ENCODE measurements at regions not wholly inside any gene's neighbourhood (a gene's known extent, or its start where the extent isn't known, plus 50 kb on each side); places are given as distances from the start of the nearest gene placed in this dataset.
"Not testable (repeated sequence)": the region's sequence is repeated elsewhere in the genome, so short reads cannot be mapped to it uniquely, and the experiment has no call there.

- H3K27ac ChIP-seq (ENCODE audit: low read depth in 1 of 2, low read length in 2 of 2); H3K27me3 Mint-ChIP-seq; H3K9me3 Mint-ChIP-seq; H3K4me1 Mint-ChIP-seq (ENCODE audit: low read depth); DNase-seq; intact Hi-C loops (cut with DNase I, micrococcal nuclease); H3K4me1 ChIP-seq (ENCODE audit: insufficient read depth, low read length); ATAC-seq (ENCODE audit: poor library complexity); POLR2A ChIA-PET; H3K4me3 ChIP-seq (ENCODE audit: low read length); H3K9me3 ChIP-seq (ENCODE audit: control insufficient read depth in 1 of 2, insufficient read depth in 1 of 2, low read length in 2 of 2); H3K36me3 Mint-ChIP-seq (ENCODE audit: low read depth); H3K4me3 Mint-ChIP-seq; H3K27me3 ChIP-seq (ENCODE audit: control insufficient read depth in 1 of 2, insufficient read depth in 2 of 2, low read length in 2 of 2); H3K36me3 ChIP-seq (ENCODE audit: insufficient read depth, low read length); H3K27ac Mint-ChIP-seq: not testable (repeated sequence)
- CTCF ChIA-PET, result interaction anchor here (0.7 kb wide), 1 partner anchor 22 kb away, joined by 3 read pairs; no protein-coding TSS in a partner anchor
Observed at GRCh38 chr7:135872861-135873260, 104.3 kb downstream of the MTPN start.

DNA sequence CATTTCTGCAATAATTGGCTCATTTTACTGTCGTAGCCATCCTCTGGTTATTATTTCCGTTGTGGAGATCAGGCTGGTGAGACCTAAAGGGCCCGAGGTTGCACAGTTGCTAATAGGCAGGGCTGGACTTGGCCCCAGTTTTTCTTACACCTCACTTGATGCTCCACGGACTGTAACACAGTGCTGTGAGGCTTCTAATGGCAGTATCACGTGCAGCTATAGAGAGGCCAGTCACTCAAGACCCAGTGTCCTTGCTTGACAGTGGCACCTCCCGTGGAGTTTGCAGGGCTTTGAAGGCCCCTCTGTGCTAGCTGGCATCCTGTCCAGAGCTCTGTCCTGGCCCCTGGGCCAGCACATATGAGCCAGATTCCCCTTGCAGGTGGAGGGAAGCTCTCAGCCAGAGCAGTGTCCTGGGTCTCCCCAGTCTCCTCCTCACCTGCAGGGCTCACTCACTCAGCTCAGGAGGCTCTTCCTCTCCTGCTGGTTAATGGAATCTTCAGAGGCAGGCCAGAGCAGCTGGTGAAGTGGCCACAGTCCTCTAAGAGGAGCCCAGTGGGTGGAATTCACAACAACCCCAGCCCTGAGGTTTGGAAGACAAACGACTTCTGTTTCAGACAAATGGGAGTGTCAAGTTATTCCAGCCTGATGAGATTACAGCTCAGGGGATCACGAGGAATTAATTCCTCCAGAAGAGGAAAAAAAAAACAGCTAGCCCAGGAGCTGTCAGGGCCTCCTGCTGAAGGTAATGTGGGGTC, 114.2 kb upstream of the FAM180A start:
- intact Hi-C loops (cut with DNase I, micrococcal nuclease), result no loop called here
- Histone ChIP-seq H3K4me1 (ENCODE audit: insufficient read depth, low read length) (no peaks in the 10 kb centered on the region), H3K9me3 (ENCODE audit: control insufficient read depth in 1 of 2, insufficient read depth in 1 of 2, low read length in 2 of 2) (peaks cover 0 to 18% of the 10 kb centered on the region in 2 experiments), H3K4me3 (ENCODE audit: low read length) (no peak overlapping the region), H3K36me3 (ENCODE audit: insufficient read depth, low read length) (no peaks in the 10 kb centered on the region), H3K27me3 (ENCODE audit: control insufficient read depth in 1 of 2, insufficient read depth in 2 of 2, low read length in 2 of 2) (no peaks in the 10 kb centered on the region), H3K27ac (ENCODE audit: low read depth in 1 of 2, low read length in 2 of 2) (no peak overlapping the region)
- ChIA-PET CTCF (no interaction called here), POLR2A (no interaction called here)
- TF ChIP-seq, protein P1, sequence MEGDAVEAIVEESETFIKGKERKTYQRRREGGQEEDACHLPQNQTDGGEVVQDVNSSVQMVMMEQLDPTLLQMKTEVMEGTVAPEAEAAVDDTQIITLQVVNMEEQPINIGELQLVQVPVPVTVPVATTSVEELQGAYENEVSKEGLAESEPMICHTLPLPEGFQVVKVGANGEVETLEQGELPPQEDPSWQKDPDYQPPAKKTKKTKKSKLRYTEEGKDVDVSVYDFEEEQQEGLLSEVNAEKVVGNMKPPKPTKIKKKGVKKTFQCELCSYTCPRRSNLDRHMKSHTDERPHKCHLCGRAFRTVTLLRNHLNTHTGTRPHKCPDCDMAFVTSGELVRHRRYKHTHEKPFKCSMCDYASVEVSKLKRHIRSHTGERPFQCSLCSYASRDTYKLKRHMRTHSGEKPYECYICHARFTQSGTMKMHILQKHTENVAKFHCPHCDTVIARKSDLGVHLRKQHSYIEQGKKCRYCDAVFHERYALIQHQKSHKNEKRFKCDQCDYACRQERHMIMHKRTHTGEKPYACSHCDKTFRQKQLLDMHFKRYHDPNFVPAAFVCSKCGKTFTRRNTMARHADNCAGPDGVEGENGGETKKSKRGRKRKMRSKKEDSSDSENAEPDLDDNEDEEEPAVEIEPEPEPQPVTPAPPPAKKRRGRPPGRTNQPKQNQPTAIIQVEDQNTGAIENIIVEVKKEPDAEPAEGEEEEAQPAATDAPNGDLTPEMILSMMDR (IDR thresholded peaks at IDR 0.05), result no peak
- H3K36me3 Mint-ChIP-seq (ENCODE audit: low read depth), result no peaks in the 10 kb centered on the region
- H3K4me1 Mint-ChIP-seq (ENCODE audit: low read depth), result no peaks in the 10 kb centered on the region
- no peaks in the 10 kb centered on the region for H3K27me3 Mint-ChIP-seq
- DNase-seq (no peak), ATAC-seq (ENCODE audit: poor library complexity) (no peak)
- no peak overlapping the region for H3K27ac Mint-ChIP-seq
- H3K9me3 Mint-ChIP-seq, result no peaks in the 10 kb centered on the region
- H3K4me3 Mint-ChIP-seq, result no peak overlapping the region

DNA sequence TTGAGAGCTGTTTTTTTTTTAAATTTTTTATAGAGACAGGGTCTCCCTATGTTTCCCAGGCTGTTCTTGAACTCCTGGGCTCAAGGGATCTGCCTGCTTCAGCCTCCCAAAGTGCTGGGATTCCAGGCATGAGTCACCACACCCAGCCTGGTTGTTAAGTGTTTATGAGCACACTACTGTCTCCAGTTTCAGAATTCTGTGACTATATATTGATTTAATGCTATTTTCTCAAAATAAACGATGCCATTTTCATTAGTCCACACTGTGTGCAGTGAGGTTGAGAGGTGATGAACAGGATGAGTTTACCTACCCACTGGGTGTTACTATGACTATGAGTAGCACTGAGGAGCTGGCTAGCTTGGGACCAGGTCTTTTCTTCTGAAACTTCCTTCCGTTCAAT, 110.9 kb upstream of the FAM180A start:
- CTCF ChIA-PET, result no interaction called here

More for the DNA sequence above, 110.9 kb upstream of the FAM180A start:
- no peak for DNase-seq
- Mint-ChIP-seq H3K27ac (no peak overlapping the region), H3K27me3 (peaks cover 4% of the 10 kb centered on the region), H3K4me1 (ENCODE audit: low read depth) (no peaks in the 10 kb centered on the region), H3K36me3 (ENCODE audit: low read depth) (no peaks in the 10 kb centered on the region), H3K9me3 (no peaks in the 10 kb centered on the region), H3K4me3 (no peak overlapping the region)
- Histone ChIP-seq H3K9me3 (ENCODE audit: control insufficient read depth in 1 of 2, insufficient read depth in 1 of 2, low read length in 2 of 2) (peaks cover 0 to 20% of the 10 kb centered on the region in 2 experiments), H3K36me3 (ENCODE audit: insufficient read depth, low read length) (no peaks in the 10 kb centered on the region), H3K4me3 (ENCODE audit: low read length) (no peak overlapping the region), H3K4me1 (ENCODE audit: insufficient read depth, low read length) (peaks cover 5% of the 10 kb centered on the region), H3K27me3 (ENCODE audit: control insufficient read depth in 1 of 2, insufficient read depth in 2 of 2, low read length in 2 of 2) (peaks cover 0 to 4% of the 10 kb centered on the region in 2 experiments), H3K27ac (ENCODE audit: low read depth in 1 of 2, low read length in 2 of 2) (no peak overlapping the region)
- POLR2A ChIA-PET, result no interaction called here
- no peak for ATAC-seq (ENCODE audit: poor library complexity)
- intact Hi-C loops (cut with DNase I, micrococcal nuclease), result no loop called here
- TF ChIP-seq, protein P1 (IDR thresholded peaks at IDR 0.05), result no peak

Data from CD4-positive, alpha-beta T cell (primary cell).